Hematopoietic multipotent progenitor cell (in vitro differentiated cells): ENCODE measurements at regions not wholly inside any gene's neighbourhood (a gene's known extent, or its start where the extent isn't known, plus 50 kb on each side); places are given as distances from the start of the nearest gene placed in this dataset.

Experiments
- DNase-seq, 3 donors: peaks; one replicate each; pipeline ENCODE4 v3.0.0-alpha.2; 2011 to 2015; ENCODE audit warnings: low read depth in 2 of 3, low spot score in 2 of 3

DNA sequence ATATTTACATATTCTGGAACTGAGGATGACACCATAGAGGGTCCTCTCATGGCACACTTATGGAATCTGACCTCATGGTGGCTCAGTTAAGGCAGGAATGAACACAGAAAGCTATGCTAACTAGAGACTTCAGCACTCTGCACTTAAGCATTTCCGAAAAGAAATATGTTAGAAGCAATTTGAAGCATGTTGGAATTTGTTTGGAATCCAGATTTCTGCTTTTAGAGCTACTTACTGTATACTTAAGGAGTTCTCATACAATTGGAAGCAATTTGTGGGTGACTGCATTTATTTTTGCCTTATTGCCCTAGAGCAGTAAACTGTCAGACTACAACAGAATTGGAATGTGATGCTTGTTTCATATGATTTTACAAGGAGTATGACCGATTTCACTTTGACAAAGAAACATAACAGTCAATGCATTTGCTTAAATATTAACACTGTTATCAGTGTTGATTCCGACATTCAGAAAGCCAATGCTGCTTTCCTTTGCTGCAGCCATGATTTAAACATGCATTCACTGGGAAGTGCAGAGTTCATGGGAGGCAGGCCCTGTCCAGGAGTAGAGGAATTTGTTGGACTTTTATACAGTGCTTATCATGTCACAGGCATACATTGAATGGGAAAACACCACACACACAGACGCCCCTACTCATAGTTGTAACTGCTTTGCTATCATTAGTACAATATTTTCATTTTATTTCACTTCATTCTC is 244.4 kb downstream of the SAMD5 start:
- DNase-seq = no peak

DNA sequence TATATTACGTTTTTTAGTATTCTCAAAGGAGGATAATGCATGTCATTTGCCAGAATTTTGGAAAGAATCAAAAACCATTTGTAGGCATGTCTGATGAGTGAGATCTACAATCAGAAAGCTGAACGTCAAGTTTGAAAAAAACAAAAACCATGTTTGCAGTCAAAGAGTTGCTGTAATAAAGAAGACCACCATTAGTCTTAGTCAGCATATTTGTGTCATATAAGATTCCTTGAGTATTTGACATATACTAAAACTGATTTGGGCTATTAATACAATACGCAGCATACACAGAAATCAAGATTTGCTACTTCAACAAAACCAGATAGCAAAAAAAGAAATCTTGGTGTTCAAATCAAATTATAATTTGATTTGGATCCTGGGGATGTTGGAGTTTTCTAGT is 247.5 kb downstream of the SAMD5 start:
- no peak for DNase-seq

GRCh38 chr6:147756891-147757290 is 248.4 kb downstream of the SAMD5 start:
- no peak for DNase-seq

DNA sequence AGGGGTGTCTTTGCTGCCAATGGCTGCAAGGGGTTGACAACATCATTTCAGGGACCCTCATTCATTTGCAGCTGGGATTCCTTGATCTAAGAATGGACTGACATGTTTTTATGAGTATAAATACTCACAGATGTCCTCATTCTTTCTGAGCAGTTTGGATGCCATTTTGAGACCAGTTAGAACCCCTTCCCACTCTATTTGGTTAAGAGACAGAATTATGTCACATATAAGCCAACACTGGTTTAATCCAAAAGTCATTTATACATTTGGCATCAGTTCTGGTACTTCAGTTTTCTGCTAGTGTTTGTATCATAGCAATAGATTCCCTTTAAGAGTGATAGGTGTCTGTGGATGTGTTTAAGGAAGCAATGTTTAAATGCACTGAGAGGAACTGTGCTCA is 248.8 kb downstream of the SAMD5 start:
- no peak for DNase-seq

GRCh38 chr6:147758303-147758702 is 249.8 kb downstream of the SAMD5 start:
- no peak for DNase-seq

- no peak for DNase-seq
Observed at GRCh38 chr6:147759093-147759492, 250.6 kb downstream of the SAMD5 start.

DNA sequence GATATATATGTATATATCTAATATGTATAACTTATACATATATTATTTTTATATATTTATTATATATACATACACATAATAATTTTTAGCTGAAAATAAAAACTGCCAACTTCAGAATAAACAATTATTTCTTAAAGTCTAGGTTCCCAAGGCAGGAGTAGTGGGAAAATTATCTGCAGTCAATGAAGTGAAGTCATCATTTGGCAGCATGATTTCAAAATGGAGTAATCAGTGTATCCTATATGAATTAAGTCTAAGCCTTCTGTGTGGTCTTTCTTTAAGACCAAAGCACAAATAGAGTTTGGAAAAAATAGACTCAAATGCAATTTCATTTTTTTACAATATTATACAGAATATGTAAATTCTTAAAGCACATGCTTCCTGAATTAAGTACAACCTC is 251.0 kb downstream of the SAMD5 start:
- DNase-seq = no peak

DNA sequence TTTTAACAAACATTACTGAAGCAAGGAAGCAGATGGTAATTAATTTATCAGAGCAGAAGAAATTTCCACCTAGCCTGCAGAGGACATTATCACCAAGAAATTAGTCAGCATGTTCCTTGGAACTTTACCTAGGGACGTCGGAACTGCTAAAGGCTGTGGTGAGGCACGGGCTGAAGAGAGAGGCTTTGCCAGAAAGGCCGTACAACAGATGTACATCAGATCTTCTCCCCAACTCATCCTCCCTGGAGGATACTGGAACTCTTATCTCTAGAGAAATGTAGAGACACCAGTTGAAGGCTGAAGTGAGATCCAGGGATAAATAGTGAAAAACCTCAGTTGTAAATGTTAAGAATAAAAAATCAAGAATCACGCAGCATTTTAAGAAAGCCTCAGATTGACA is 257.1 kb downstream of the SAMD5 start:
- DNase-seq = no peak

- DNase-seq = no peak
Observed at GRCh38 chr6:147768969-147769368, 260.5 kb downstream of the SAMD5 start.

DNA sequence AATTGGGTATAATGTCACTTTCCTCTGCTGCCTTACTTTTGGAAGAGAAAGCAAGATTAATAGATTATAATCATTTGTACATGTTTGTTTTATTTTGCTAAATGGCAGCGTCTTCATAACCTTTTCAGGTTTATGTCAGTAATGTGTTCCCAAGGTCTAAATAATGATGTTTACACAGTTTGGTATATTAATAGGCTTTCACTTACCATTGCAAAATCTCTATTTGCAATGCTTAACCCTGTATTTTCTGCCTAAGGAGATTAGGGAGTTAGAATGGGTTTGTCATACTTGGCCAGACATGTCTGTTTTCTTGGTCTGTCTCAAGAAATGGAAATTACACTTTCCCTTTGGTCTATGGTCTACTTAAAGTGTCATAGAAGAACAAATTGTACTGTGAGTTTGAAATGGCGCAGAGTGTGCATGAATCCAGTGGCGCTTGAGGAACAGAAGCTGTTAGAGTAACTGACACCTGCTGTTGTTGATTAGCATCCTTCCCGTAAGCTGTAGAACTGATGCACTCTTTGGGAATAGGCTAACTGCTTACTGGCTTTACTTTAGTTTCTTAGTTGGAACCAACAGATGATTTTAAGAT is 261.1 kb downstream of the SAMD5 start:
- DNase-seq = no peak

DNA sequence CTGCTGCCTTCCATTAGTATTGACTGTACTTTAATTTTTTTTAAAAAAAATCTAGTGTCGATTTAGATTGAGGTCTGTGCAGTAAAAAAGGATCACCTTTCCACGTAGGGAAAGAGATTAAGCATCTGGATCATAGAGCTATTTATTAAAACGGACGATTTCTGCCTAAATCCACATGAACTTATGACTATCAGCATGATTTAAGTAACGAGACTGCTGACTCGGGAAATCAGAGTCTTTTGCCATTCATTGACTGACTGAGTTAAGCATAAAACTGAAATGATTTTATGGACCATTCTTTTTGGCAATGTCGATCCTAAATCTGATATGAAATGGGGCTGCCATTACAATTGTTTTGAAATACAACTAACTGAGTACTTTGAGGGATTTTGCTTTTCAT is 261.7 kb downstream of the SAMD5 start:
- DNase-seq = no peak

DNA sequence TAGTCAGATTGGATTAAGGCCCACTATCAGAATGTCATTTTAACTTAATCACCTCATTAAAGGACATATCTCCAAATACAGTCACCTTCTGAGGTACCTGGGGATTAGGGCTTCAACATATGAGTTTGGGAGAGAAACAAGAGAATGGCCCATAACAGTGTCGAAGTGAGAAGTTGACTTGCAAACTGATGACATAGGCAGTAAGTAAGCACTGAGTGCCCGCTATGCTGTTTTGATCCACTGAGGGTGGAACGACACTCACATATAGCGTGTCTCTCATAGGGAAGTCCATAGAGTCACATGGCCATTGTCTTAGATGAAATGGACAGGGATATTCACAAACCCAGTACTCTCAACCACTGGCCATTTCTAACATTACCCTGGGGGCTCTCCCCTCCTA is 264.2 kb downstream of the SAMD5 start:
- no peak for DNase-seq

GRCh38 chr6:147774856-147775255 is 266.4 kb downstream of the SAMD5 start:
- no peak for DNase-seq

DNA sequence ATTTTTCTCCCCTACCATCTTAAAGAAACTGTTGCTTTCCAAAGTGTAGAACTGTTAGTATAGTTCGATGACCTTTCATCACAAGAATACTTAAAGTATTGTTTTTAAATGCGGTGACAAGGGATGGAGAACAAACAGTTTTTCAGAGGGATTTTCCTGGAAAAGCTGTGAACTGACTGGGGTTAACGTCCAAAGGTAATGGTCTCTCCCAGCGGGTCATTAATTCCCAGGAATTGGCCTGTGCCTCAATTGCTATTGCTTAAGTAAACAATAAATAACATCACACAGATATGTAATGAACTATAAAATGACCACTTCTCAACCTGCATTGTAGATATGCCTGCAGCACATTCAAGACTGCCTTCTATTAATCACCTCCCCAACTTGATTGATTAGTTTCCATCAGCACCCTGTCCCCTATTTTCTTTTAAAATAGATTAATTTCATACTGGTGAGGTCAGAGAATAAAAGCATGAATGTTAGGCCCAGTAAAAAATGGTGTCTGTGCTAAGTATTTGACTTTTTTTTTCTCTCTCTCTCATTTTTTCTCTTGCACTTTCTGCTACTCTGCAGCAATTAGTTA is 268.2 kb downstream of the SAMD5 start:
- no peak for DNase-seq

DNA sequence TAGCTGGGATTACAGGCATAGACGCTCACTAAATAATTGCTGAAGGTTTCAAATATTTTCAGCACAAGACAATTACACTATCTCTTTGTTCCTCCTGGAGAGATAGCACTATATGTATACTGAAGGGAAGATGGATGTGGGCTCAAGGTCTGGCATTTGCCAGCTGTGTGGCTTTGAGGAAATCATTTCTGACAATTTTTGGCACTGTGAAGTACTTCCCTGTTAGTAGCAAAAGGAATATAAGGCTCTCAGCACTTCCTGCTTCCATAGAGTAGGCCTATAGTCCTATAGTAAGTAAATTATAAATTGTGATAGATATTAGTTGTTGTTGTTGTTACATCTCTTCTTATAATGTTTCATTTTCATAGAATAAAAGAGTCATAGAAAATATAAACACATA is 271.1 kb downstream of the SAMD5 start:
- DNase-seq = no peak

GRCh38 chr6:147782302-147782701 is 273.8 kb downstream of the SAMD5 start:
- no peak for DNase-seq

DNA sequence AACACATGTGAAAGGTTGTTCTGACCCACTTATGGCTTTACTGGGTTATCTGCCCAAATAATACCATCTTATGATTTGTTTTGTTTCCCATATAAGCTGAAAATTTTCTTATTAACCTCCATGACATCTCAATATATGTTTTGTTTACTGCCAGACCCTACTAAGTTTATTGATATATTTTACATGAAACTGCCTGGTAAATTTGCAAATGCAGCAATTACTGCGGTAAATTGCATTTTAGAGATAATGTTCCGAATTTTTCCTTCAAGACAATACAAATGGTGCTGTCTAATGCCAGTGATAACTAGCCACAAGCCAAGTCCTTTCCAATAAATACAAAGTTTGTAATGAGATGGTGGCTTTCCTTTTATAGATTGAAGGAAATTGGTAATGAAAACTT is 275.9 kb downstream of the SAMD5 start:
- DNase-seq = no peak

- no peak for DNase-seq
Observed at GRCh38 chr6:147787417-147787816, 278.9 kb downstream of the SAMD5 start.

DNA sequence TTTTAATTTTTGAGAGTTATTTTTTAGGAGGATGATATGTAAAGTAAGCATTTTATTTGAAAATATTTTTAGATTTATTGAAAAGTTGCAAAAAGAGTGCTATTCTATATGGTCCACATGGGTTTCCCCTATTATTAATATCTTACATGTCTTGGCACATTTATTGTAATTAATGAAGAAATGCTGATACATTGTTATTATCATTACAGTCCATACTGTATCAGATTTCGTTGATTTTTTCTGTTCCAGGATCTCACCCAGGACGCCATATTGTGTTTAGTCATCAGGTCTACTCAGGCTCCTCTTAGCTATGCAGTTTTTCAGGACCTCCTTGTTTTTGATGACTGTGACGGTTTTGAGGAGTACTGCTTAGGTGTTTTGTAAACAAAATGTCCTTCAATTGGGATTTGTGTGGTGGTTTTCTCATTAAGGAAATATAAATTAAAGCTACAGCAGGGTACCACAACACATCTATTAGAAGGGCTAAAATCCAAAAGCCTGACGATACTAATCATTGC is 281.0 kb downstream of the SAMD5 start:
- no peak for DNase-seq

- no peak for DNase-seq
Observed at GRCh38 chr6:147793871-147794643, 285.6 kb downstream of the SAMD5 start.

- no peak for DNase-seq
Observed at GRCh38 chr6:147802459-147802858, 294.0 kb downstream of the SAMD5 start.
